Parathyroid adenoma (tissue), 2 donors: ENCODE measurements at regions not wholly inside any gene's neighbourhood (a gene's known extent, or its start where the extent isn't known, plus 50 kb on each side); places are given as distances from the start of the nearest gene placed in this dataset.

Source experiments
- H2AFZ ChIP-seq: fragments of 300-600 bp; sonication (generic); one replicate; pipeline ENCODE4 v1.7.0; 2017; ENCODE audit warnings: antibody characterized with exemption, mild to moderate bottlenecking
- H3K27ac ChIP-seq: fragments of 300-600 bp; sonication (generic); one replicate; pipeline ENCODE4 v1.7.0; 2017
- H3K27me3 ChIP-seq: fragments of 300-600 bp; sonication (generic); one replicate; pipeline ENCODE4 v1.7.0; 2017; ENCODE audit warnings: low read length; ENCODE audit not compliant: control insufficient read depth, insufficient read depth
- H3K36me3 ChIP-seq: fragments of 300-600 bp; sonication (generic); one replicate; pipeline ENCODE4 v1.7.0; 2017; ENCODE audit warnings: low read length; ENCODE audit not compliant: control insufficient read depth, insufficient read depth
- H3K4me1 ChIP-seq: fragments of 300-600 bp; sonication (generic); one replicate; pipeline ENCODE4 v1.7.0; 2017; ENCODE audit warnings: control low read depth
- H3K4me2 ChIP-seq: fragments of 300-600 bp; sonication (generic); one replicate; pipeline ENCODE4 v1.7.0; 2017; ENCODE audit warnings: low read length
- H3K4me3 ChIP-seq: fragments of 300-600 bp; sonication (generic); one replicate; pipeline ENCODE4 v1.7.0; 2017; ENCODE audit warnings: low read depth, low read length
- H3K79me2 ChIP-seq: fragments of 300-600 bp; sonication (generic); one replicate; pipeline ENCODE4 v1.7.0; 2017; ENCODE audit warnings: control low read depth
- H3K9ac ChIP-seq: fragments of 300-600 bp; sonication (generic); one replicate; pipeline ENCODE4 v1.7.0; 2017; ENCODE audit warnings: mild to moderate bottlenecking
- H3K9me3 ChIP-seq: fragments of 300-600 bp; sonication (generic); one replicate; pipeline ENCODE4 v1.7.0; 2017; ENCODE audit warnings: low read length; ENCODE audit not compliant: control insufficient read depth
- TF ChIP-seq, protein P1 (sequence below): fragments of 300-600 bp; sonication (generic); IDR thresholded peaks from one replicate; pipeline ENCODE4 v1.7.0; 2017; ENCODE audit warnings: antibody characterized with exemption, mild to moderate bottlenecking
- donor health status: primary hyperparathyroidism.

GRCh38 chr7:136336932-136337331, 359.8 kb upstream of the MTPN start:
- Histone ChIP-seq H3K9me3 (no peaks in the 10 kb centered on the region), H3K27ac (no peak overlapping the region), H3K4me2 (no peak overlapping the region), H3K4me3 (no peak overlapping the region), H3K36me3 (no peaks in the 10 kb centered on the region), H2AFZ (no peak overlapping the region), H3K79me2 (no peaks in the 10 kb centered on the region), H3K27me3 (no peaks in the 10 kb centered on the region), H3K9ac (no peak overlapping the region), H3K4me1 (no peaks in the 10 kb centered on the region)
- TF ChIP-seq, protein P1, sequence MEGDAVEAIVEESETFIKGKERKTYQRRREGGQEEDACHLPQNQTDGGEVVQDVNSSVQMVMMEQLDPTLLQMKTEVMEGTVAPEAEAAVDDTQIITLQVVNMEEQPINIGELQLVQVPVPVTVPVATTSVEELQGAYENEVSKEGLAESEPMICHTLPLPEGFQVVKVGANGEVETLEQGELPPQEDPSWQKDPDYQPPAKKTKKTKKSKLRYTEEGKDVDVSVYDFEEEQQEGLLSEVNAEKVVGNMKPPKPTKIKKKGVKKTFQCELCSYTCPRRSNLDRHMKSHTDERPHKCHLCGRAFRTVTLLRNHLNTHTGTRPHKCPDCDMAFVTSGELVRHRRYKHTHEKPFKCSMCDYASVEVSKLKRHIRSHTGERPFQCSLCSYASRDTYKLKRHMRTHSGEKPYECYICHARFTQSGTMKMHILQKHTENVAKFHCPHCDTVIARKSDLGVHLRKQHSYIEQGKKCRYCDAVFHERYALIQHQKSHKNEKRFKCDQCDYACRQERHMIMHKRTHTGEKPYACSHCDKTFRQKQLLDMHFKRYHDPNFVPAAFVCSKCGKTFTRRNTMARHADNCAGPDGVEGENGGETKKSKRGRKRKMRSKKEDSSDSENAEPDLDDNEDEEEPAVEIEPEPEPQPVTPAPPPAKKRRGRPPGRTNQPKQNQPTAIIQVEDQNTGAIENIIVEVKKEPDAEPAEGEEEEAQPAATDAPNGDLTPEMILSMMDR, result no peak

- H3K4me2 ChIP-seq, result no peak overlapping the region
- H3K36me3 ChIP-seq, result no peaks in the 10 kb centered on the region
- H3K4me3 ChIP-seq, result no peak overlapping the region
- H3K9me3 ChIP-seq, result no peaks in the 10 kb centered on the region
- TF ChIP-seq, protein P1, result no peak
- H3K9ac ChIP-seq, result no peak overlapping the region
- no peaks in the 10 kb centered on the region for H3K79me2 ChIP-seq
- no peaks in the 10 kb centered on the region for H3K4me1 ChIP-seq
- no peaks in the 10 kb centered on the region for H3K27me3 ChIP-seq
- no peak overlapping the region for H2AFZ ChIP-seq
- H3K27ac ChIP-seq, result no peak overlapping the region
Observed at GRCh38 chr7:136333636-136334035, 356.5 kb upstream of the MTPN start.

DNA sequence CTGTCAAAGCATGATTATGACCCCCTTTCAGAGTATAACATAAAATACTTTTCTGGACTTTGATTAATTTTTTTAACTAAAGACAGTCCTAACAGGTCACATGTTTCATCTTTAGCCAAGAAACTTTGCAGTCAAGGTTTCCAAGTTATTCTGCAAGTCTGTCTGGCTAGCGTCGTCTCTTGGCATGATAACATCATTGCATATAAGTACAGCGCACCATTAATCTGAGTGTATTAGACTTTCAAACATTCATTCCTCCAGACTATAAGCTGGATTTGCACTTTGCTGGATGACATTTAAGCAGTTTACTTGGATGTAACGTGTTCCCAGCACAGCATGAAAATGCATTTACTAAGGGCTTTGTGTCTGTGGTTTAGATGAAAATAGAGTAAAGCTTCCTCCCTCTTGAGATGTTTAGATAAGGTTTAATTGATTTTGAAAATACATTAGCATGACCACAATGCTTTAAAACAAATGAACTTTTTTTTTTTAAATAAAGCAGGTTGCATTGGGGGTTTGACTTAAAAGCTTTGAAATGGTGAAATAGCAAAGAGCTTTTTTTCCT, 349.0 kb upstream of the MTPN start:
- Histone ChIP-seq H2AFZ (no peak overlapping the region), H3K4me2 (no peak overlapping the region), H3K79me2 (no peaks in the 10 kb centered on the region), H3K27me3 (no peaks in the 10 kb centered on the region), H3K9ac (no peak overlapping the region), H3K4me3 (no peak overlapping the region), H3K27ac (no peak overlapping the region), H3K9me3 (no peaks in the 10 kb centered on the region), H3K36me3 (no peaks in the 10 kb centered on the region), H3K4me1 (no peaks in the 10 kb centered on the region)
- TF ChIP-seq, protein P1, result no peak

DNA sequence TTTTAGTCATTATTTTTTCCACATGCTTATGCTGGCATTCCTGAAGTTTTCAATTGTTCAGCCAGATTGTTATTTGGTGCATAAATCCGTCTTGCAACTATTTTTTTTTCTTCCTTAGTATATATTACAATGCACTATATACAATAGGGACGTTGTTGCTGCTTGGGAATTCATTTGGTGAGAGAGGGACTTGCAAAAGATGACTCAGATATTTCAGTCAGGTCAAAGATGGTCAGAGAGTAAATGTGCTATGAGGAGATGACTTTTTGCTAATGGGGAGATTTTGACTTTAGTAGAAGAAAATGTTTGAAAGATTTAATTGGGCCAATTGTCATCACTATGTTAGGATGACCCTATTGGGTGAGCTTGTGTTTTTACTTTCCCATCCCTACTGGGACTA, 348.4 kb upstream of the MTPN start:
- H3K9ac ChIP-seq, result no peak overlapping the region
- H3K4me1 ChIP-seq, result no peaks in the 10 kb centered on the region
- no peaks in the 10 kb centered on the region for H3K36me3 ChIP-seq
- H3K27ac ChIP-seq, result no peak overlapping the region
- TF ChIP-seq, protein P1, result no peak
- H2AFZ ChIP-seq, result no peak overlapping the region
- H3K9me3 ChIP-seq, result no peaks in the 10 kb centered on the region
- no peaks in the 10 kb centered on the region for H3K27me3 ChIP-seq
- no peaks in the 10 kb centered on the region for H3K79me2 ChIP-seq
- H3K4me2 ChIP-seq, result no peak overlapping the region
- H3K4me3 ChIP-seq, result no peak overlapping the region

GRCh38 chr7:136325027-136325426, 347.9 kb upstream of the MTPN start:
- no peaks in the 10 kb centered on the region for H3K36me3 ChIP-seq
- no peak overlapping the region for H3K9ac ChIP-seq
- H3K27me3 ChIP-seq, result no peaks in the 10 kb centered on the region
- H3K4me1 ChIP-seq, result no peaks in the 10 kb centered on the region
- H3K27ac ChIP-seq, result no peak overlapping the region
- H3K79me2 ChIP-seq, result no peaks in the 10 kb centered on the region
- H2AFZ ChIP-seq, result no peak overlapping the region
- no peaks in the 10 kb centered on the region for H3K9me3 ChIP-seq
- H3K4me3 ChIP-seq, result no peak overlapping the region
- TF ChIP-seq, protein P1, result no peak
- H3K4me2 ChIP-seq, result no peak overlapping the region
